ENCODE measurements at regions not wholly inside any gene's neighbourhood (a gene's known extent, or its start where the extent isn't known, plus 50 kb on each side); places are given as distances from the start of the nearest gene placed in this dataset.

GRCh38 chr2:16141641-16141921, 201.2 kb downstream of the MYCN start:
- no peak for TF ChIP-seq CTCF (IDR thresholded peaks at IDR 0.05)
- no peak for TF ChIP-seq ZFX (IDR thresholded peaks at IDR 0.05; ENCODE audit: borderline replicate concordance)

Measured in 22Rv1 (cell line).